ENCODE measurements at regions not wholly inside any gene's neighbourhood (a gene's known extent, or its start where the extent isn't known, plus 50 kb on each side); places are given as distances from the start of the nearest gene placed in this dataset.

GRCh38 chr13:93118081-93118615 is 108.5 kb upstream of the GPC6 start:
- Mint-ChIP-seq H3K27me3 (no peaks in the 10 kb centered on the region), H3K9me3 (peaks cover 6 to 7% of the 10 kb centered on the region in 2 donors), H3K4me1 (no peaks in the 10 kb centered on the region), H3K27ac (no peak overlapping the region), H3K4me3 (no peak overlapping the region), H3K36me3 (no peaks in the 10 kb centered on the region)
- no peak for DNase-seq
- no peak for ATAC-seq (replicated peaks)

DNA sequence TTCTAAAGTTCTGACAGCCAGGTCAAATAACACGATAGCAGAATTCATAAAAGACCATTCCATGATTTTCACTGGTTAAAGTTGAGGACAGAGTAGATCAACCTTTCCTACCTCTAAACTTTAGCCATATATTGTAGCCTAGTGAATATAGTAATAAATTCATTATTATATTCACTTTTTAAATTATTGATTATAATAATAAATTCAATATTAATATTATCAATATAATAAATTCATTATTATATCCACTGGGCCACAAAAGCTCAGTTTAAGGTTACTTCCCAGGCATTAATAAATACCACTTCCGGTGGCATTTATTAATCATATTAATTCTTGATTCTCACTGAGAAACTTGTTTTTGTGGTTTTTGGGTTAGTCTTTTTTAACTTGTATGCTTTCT is 85.7 kb upstream of the GPC6 start:
- Mint-ChIP-seq H3K9me3 (peaks cover 0 to 4% of the 10 kb centered on the region in 2 donors), H3K27me3 (no peaks in the 10 kb centered on the region), H3K4me1 (no peaks in the 10 kb centered on the region), H3K27ac (no peak overlapping the region), H3K4me3 (no peak overlapping the region), H3K36me3 (no peaks in the 10 kb centered on the region)
- no peak for DNase-seq
- ATAC-seq (replicated peaks), result no peak

GRCh38 chr13:93144031-93144430 is 82.6 kb upstream of the GPC6 start:
- Mint-ChIP-seq H3K27ac (no peak overlapping the region), H3K36me3 (no peaks in the 10 kb centered on the region), H3K9me3 (peaks cover 2 to 4% of the 10 kb centered on the region in 2 donors), H3K27me3 (no peaks in the 10 kb centered on the region), H3K4me1 (no peaks in the 10 kb centered on the region), H3K4me3 (no peak overlapping the region)
- DNase-seq, result no peak
- ATAC-seq (replicated peaks), result no peak

DNA sequence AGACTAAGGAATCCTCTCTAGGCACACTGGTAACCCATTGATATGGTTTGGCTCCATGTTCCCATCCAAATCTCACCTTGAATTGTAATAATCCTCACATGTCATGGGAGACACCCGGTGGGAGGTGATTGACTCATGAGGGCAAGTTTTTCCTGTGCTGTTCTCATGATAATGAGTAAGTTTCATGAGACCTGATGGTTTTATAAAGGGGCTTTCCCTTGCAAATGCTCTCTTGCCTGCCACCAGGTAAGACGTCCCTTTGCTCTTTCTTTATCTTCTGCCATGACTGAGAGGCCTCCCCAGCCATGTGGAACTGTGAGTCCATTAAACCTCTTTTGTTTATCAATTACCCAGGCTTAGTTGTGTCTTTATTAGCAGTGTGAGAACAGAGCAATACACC is 81.4 kb upstream of the GPC6 start:
- H3K27ac Mint-ChIP-seq, result no peak overlapping the region
- no peak overlapping the region for H3K4me3 Mint-ChIP-seq
- peaks cover 0 to 8% of the 10 kb centered on the region in 2 donors for H3K9me3 Mint-ChIP-seq
- ATAC-seq (replicated peaks) (no peak), DNase-seq (no peak)
- H3K36me3 Mint-ChIP-seq, result no peaks in the 10 kb centered on the region
- no peaks in the 10 kb centered on the region for H3K4me1 Mint-ChIP-seq
- H3K27me3 Mint-ChIP-seq, result no peaks in the 10 kb centered on the region

- no peaks in the 10 kb centered on the region for H3K36me3 Mint-ChIP-seq
- DNase-seq (no peak), ATAC-seq (replicated peaks) (no peak)
- no peaks in the 10 kb centered on the region for H3K4me1 Mint-ChIP-seq
- peaks cover 0 to 8% of the 10 kb centered on the region in 2 donors for H3K9me3 Mint-ChIP-seq
- H3K27ac Mint-ChIP-seq, result no peak overlapping the region
- H3K4me3 Mint-ChIP-seq, result no peak overlapping the region
- H3K27me3 Mint-ChIP-seq, result no peaks in the 10 kb centered on the region
These were observed 79.9 kb upstream of the GPC6 start for GRCh38 chr13:93146584-93147297.

GRCh38 chr13:93147298-93147645 is 79.3 kb upstream of the GPC6 start:
- Mint-ChIP-seq H3K36me3 (no peaks in the 10 kb centered on the region), H3K4me1 (no peaks in the 10 kb centered on the region), H3K27ac (no peak overlapping the region), H3K4me3 (no peak overlapping the region), H3K9me3 (peaks cover under 1 to 8% of the 10 kb centered on the region in 2 donors), H3K27me3 (no peaks in the 10 kb centered on the region)
- DNase-seq (no peak), ATAC-seq (replicated peaks) (no peak)

DNA sequence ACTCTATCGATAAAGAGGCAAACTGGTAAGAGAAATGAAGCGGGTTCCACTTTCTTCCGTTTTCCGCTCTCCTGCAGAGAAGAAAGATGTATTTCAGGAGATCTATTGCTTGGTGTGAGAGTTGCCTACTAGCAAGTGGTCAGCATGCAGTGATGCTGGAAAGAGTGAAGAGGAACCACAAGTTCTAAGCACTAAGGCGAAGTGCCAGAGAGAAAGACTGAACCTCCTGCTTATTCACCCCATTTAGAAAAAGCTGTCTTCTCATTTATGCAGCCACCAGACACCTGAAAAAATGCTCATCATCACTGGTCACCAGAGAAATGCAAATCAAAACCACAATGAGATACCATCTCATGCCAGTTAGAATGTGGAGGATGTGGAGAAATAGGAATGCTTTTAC is 78.7 kb upstream of the GPC6 start:
- Mint-ChIP-seq H3K27ac (no peak overlapping the region), H3K36me3 (no peaks in the 10 kb centered on the region), H3K4me3 (no peak overlapping the region), H3K4me1 (no peaks in the 10 kb centered on the region), H3K27me3 (no peaks in the 10 kb centered on the region), H3K9me3 (peaks cover 6 to 8% of the 10 kb centered on the region in 2 donors)
- DNase-seq (no peak), ATAC-seq (replicated peaks) (no peak)

DNA sequence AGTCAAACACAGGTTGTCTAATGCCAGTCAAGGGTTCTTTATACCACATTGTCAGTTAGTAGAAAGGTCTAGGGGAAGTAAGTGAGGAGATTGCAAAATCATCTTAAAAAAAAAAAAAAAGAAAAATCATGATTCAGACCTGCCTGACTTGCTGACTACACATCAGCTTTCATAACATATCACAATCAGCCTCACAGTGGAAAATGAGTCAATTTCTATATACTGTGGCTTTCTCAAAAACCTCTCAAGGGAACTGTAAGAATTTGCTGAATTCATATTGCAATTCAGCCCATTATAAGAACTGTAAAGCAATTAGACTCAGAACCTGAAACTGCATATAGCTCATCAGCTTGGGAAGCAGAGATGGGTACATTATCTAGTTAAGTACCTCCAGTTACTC is 75.3 kb upstream of the GPC6 start:
- Mint-ChIP-seq H3K27me3 (no peaks in the 10 kb centered on the region), H3K9me3 (peaks cover 6 to 8% of the 10 kb centered on the region in 2 donors), H3K36me3 (no peaks in the 10 kb centered on the region), H3K4me1 (no peaks in the 10 kb centered on the region), H3K4me3 (no peak overlapping the region), H3K27ac (no peak overlapping the region)
- no peak for DNase-seq
- ATAC-seq (replicated peaks), result peak in 1 of 2 donors; percentile 18

DNA sequence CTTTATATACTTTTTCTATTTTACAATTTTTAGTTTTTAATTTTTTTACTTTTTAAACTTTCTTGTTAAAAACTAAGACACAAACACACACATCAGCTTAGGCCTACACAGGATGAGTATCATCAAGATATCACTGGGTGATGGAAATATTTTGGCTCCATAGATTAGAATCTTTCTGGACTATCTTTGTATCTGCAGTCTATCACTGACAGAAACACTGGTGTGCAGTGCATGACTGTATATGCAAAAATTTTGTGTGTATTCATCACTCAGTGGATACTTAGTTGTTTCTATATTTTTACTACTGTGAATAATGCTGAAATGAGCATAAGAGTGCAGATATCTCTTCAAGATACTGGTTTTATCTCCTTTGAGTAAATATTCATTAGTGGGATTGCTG is 68.0 kb upstream of the GPC6 start:
- no peak overlapping the region for H3K4me3 Mint-ChIP-seq
- no peak for ATAC-seq (replicated peaks)
- H3K36me3 Mint-ChIP-seq, result no peaks in the 10 kb centered on the region
- no peaks in the 10 kb centered on the region for H3K4me1 Mint-ChIP-seq
- peaks cover 4 to 7% of the 10 kb centered on the region in 2 donors for H3K9me3 Mint-ChIP-seq
- no peaks in the 10 kb centered on the region for H3K27me3 Mint-ChIP-seq
- H3K27ac Mint-ChIP-seq, result no peak overlapping the region
- no peak for DNase-seq

- Mint-ChIP-seq H3K4me1 (no peaks in the 10 kb centered on the region), H3K27me3 (no peaks in the 10 kb centered on the region), H3K9me3 (peaks cover 6 to 10% of the 10 kb centered on the region in 2 donors), H3K27ac (no peak overlapping the region), H3K36me3 (no peaks in the 10 kb centered on the region), H3K4me3 (no peak overlapping the region)
- ATAC-seq (replicated peaks), result no peak
- no peak for DNase-seq
These were observed 56.6 kb upstream of the GPC6 start for GRCh38 chr13:93169980-93170379.

DNA sequence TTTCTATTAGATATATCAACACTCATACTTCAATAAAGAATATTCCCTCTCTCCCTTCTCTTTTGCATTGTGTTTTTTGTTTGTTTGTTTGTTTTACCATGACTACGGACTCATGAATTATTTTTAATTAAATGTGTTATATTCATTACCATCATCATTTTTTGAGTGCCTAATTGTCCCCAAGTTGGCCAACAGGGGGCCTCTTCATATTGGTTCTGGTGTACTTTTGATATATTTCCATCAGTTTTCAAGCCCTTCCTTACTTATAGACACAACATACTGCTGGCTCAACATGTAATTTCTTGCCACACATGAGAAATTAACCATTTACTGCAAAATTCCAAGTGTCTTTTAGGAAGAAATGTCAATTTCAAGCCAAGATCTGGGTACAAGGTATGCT is 54.5 kb upstream of the GPC6 start:
- Mint-ChIP-seq H3K27ac (no peak overlapping the region), H3K27me3 (no peaks in the 10 kb centered on the region)

DNA sequence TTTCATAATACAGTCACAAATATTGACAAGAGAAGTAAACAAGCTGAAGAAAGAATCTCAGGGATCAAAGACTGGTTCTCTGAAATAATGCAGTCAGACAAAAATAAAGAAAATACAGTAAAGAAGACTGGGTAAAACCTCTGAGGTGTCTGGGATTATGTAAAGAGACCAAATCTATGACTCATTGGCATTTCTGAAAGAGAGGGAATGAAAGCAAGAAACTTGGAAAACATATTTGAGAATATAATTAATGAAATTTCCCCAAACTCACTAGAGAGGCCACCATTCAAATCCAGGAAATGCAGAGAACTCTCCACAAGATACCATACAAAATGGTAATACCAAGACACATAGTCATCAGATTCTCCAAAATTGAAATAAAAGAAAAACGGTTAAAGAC is 53.0 kb upstream of the GPC6 start:
- Mint-ChIP-seq H3K27ac (no peak overlapping the region), H3K4me1 (no peaks in the 10 kb centered on the region)

More for the DNA sequence above, 54.5 kb upstream of the GPC6 start:
- Mint-ChIP-seq H3K36me3 (no peaks in the 10 kb centered on the region), H3K9me3 (peaks cover 10% of the 10 kb centered on the region in 2 donors), H3K4me3 (no peak overlapping the region), H3K4me1 (no peaks in the 10 kb centered on the region)
- DNase-seq (no peak), ATAC-seq (replicated peaks) (no peak)

GRCh38 chr13:93174260-93174659 is 52.3 kb upstream of the GPC6 start:
- H3K27ac Mint-ChIP-seq, result no peak overlapping the region
- no peak for ATAC-seq (replicated peaks)
- no peaks in the 10 kb centered on the region for H3K27me3 Mint-ChIP-seq
- H3K4me3 Mint-ChIP-seq, result no peak overlapping the region
- no peak for DNase-seq
- no peaks in the 10 kb centered on the region for H3K36me3 Mint-ChIP-seq
- no peaks in the 10 kb centered on the region for H3K4me1 Mint-ChIP-seq
- peaks cover 8 to 10% of the 10 kb centered on the region in 2 donors for H3K9me3 Mint-ChIP-seq

More for the DNA sequence above, 53.0 kb upstream of the GPC6 start:
- ATAC-seq (replicated peaks), result no peak
- H3K9me3 Mint-ChIP-seq, result peaks cover 8 to 10% of the 10 kb centered on the region in 2 donors
- DNase-seq, result no peak
- H3K27me3 Mint-ChIP-seq, result no peaks in the 10 kb centered on the region
- no peak overlapping the region for H3K4me3 Mint-ChIP-seq
- H3K36me3 Mint-ChIP-seq, result no peaks in the 10 kb centered on the region
